Duodenal mucosa (tissue), 2 donors: ENCODE measurements at regions not wholly inside any gene's neighbourhood (a gene's known extent, or its start where the extent isn't known, plus 50 kb on each side); places are given as distances from the start of the nearest gene placed in this dataset.
A peak's percentile ranks its signal among the peaks of the same experiment; 100 is the strongest.

Experiments
- H3K27ac ChIP-seq: one replicate; pipeline ENCODE4 v1.7.0; 2013; ENCODE audit warnings: low read depth, low read length
- H3K27me3 ChIP-seq, 2 donors: one replicate each; pipeline ENCODE4 v1.7.0; 2013; ENCODE audit warnings: low read length in 2 of 2, control low read depth in 1 of 2; ENCODE audit not compliant: insufficient read depth in 2 of 2, control insufficient read depth in 1 of 2
- H3K36me3 ChIP-seq, 2 donors: one replicate each; pipeline ENCODE4 v1.7.0; 2013; ENCODE audit warnings: low read length in 2 of 2, control low read depth in 1 of 2; ENCODE audit not compliant: insufficient read depth in 2 of 2, control insufficient read depth in 1 of 2
- H3K4me1 ChIP-seq, 2 donors: one replicate each; pipeline ENCODE4 v1.7.0; 2013; ENCODE audit warnings: low read length in 2 of 2, control low read depth in 1 of 2; ENCODE audit not compliant: insufficient read depth in 2 of 2, control insufficient read depth in 1 of 2
- H3K4me3 ChIP-seq, 2 donors: one replicate each; pipeline ENCODE4 v1.7.0; 2013; ENCODE audit warnings: low read length in 2 of 2, low read depth in 1 of 2
- H3K9ac ChIP-seq, 2 donors: one replicate each; pipeline ENCODE4 v1.7.0; 2013; ENCODE audit warnings: low read length in 2 of 2, low read depth in 1 of 2
- H3K9me3 ChIP-seq, 2 donors: one replicate each; pipeline ENCODE4 v1.7.0; 2013; ENCODE audit warnings: low read length in 2 of 2, control low read depth in 1 of 2; ENCODE audit not compliant: control insufficient read depth in 1 of 2

- Histone ChIP-seq H3K36me3 (no peaks in the 10 kb centered on the region), H3K9me3 (no peaks in the 10 kb centered on the region), H3K4me1 (no peaks in the 10 kb centered on the region), H3K27me3 (peaks cover 13 to 35% of the 10 kb centered on the region in 2 donors), H3K4me3 (peak overlapping the region in 1 of 2 donors; percentile 65), H3K9ac (no peak overlapping the region), H3K27ac (no peak overlapping the region)
These were observed 179.3 kb downstream of the TBXT start for GRCh38 chr6:165988302-165988756.

- H3K36me3 ChIP-seq = no peaks in the 10 kb centered on the region
- no peaks in the 10 kb centered on the region for H3K9me3 ChIP-seq
- no peaks in the 10 kb centered on the region for H3K4me1 ChIP-seq
- peak overlapping the region in 1 of 2 donors; percentile 38 for H3K9ac ChIP-seq
- H3K27me3 ChIP-seq = peaks cover 13 to 35% of the 10 kb centered on the region in 2 donors
- H3K27ac ChIP-seq = no peak overlapping the region
- H3K4me3 ChIP-seq = peak overlapping the region; percentile 65 to 66
These were observed 180.0 kb downstream of the TBXT start for GRCh38 chr6:165987483-165988301.

GRCh38 chr6:165986914-165987482 lies 180.7 kb downstream of the TBXT start:
- Histone ChIP-seq H3K9ac (no peak overlapping the region), H3K27me3 (peaks cover 13 to 35% of the 10 kb centered on the region in 2 donors), H3K4me3 (peak overlapping the region; percentile 65 to 66), H3K9me3 (no peaks in the 10 kb centered on the region), H3K4me1 (no peaks in the 10 kb centered on the region), H3K27ac (no peak overlapping the region), H3K36me3 (no peaks in the 10 kb centered on the region)

GRCh38 chr6:165986311-165986913 lies 181.2 kb downstream of the TBXT start:
- Histone ChIP-seq H3K4me3 (peak overlapping the region; percentile 65 to 66), H3K9me3 (no peaks in the 10 kb centered on the region), H3K4me1 (no peaks in the 10 kb centered on the region), H3K9ac (no peak overlapping the region), H3K27me3 (peaks cover 13 to 35% of the 10 kb centered on the region in 2 donors), H3K27ac (no peak overlapping the region), H3K36me3 (no peaks in the 10 kb centered on the region)

- H3K36me3 ChIP-seq = no peaks in the 10 kb centered on the region
- H3K9ac ChIP-seq = no peak overlapping the region
- H3K9me3 ChIP-seq = no peaks in the 10 kb centered on the region
- H3K27me3 ChIP-seq = peaks cover 13 to 35% of the 10 kb centered on the region in 2 donors
- no peak overlapping the region for H3K27ac ChIP-seq
- H3K4me3 ChIP-seq = peak overlapping the region in 1 of 2 donors; percentile 65
- H3K4me1 ChIP-seq = no peaks in the 10 kb centered on the region
These were observed 181.8 kb downstream of the TBXT start for GRCh38 chr6:165985806-165986299.

- Histone ChIP-seq H3K9ac (no peak overlapping the region), H3K36me3 (no peaks in the 10 kb centered on the region), H3K27me3 (peaks cover 13 to 35% of the 10 kb centered on the region in 2 donors), H3K4me1 (no peaks in the 10 kb centered on the region), H3K27ac (no peak overlapping the region), H3K9me3 (no peaks in the 10 kb centered on the region), H3K4me3 (no peak overlapping the region)
These were observed 182.3 kb downstream of the TBXT start for GRCh38 chr6:165985281-165985805.

GRCh38 chr6:165984729-165985275 lies 182.8 kb downstream of the TBXT start:
- H3K27me3 ChIP-seq = peaks cover 13 to 29% of the 10 kb centered on the region in 2 donors
- H3K9ac ChIP-seq = no peak overlapping the region
- H3K4me3 ChIP-seq = no peak overlapping the region
- no peaks in the 10 kb centered on the region for H3K9me3 ChIP-seq
- H3K36me3 ChIP-seq = no peaks in the 10 kb centered on the region
- no peaks in the 10 kb centered on the region for H3K4me1 ChIP-seq
- no peak overlapping the region for H3K27ac ChIP-seq

- Histone ChIP-seq H3K27ac (no peak overlapping the region), H3K4me1 (no peaks in the 10 kb centered on the region), H3K4me3 (no peak overlapping the region), H3K9ac (no peak overlapping the region), H3K36me3 (no peaks in the 10 kb centered on the region), H3K9me3 (no peaks in the 10 kb centered on the region), H3K27me3 (peaks cover 7 to 17% of the 10 kb centered on the region in 2 donors)
These were observed 184.3 kb downstream of the TBXT start for GRCh38 chr6:165983112-165984072.

GRCh38 chr6:165978476-165978875 lies 189.2 kb downstream of the TBXT start:
- no peak overlapping the region for H3K9ac ChIP-seq

More at GRCh38 chr6:165978476-165978875, 189.2 kb downstream of the TBXT start:
- Histone ChIP-seq H3K9me3 (no peaks in the 10 kb centered on the region), H3K36me3 (no peaks in the 10 kb centered on the region), H3K4me3 (no peak overlapping the region), H3K27ac (no peak overlapping the region), H3K4me1 (no peaks in the 10 kb centered on the region), H3K27me3 (no peaks in the 10 kb centered on the region)
